Stomach (tissue), 4 donors: ENCODE measurements at regions not wholly inside any gene's neighbourhood (a gene's known extent, or its start where the extent isn't known, plus 50 kb on each side); places are given as distances from the start of the nearest gene placed in this dataset.

ENCODE experiments used
- CTCF ChIP-seq, 7 experiments: fragments of 450-650 bp in 4 of 7; fragments of 200-600 bp in 3 of 7; sonication (generic) in 3 of 7; IDR thresholded peaks; one replicate each; pipeline ENCODE4 v1.5.1; 2016 to 2019; ENCODE audit warnings: antibody characterized with exemption in 7 of 7, control low read depth in 2 of 7, mild to moderate bottlenecking in 1 of 7
- EP300 ChIP-seq: sonication (generic); formaldehyde crosslinking; IDR thresholded peaks from one replicate; pipeline ENCODE4 v1.6.1; 2017; ENCODE audit warnings: antibody characterized with exemption
- POLR2A ChIP-seq, 4 donors: fragments of 450-650 bp; IDR thresholded peaks; one replicate each; pipeline ENCODE4 v1.6.1; 2016; ENCODE audit warnings: antibody characterized with exemption in 4 of 4, control low read depth in 2 of 4, mild to moderate bottlenecking in 1 of 4, moderate library complexity in 1 of 4
- POLR2AphosphoS5 ChIP-seq, 3 donors: sonication (generic); formaldehyde crosslinking; IDR thresholded peaks; one replicate each; pipeline ENCODE4 v1.6.1; 2016; ENCODE audit warnings: antibody characterized with exemption in 3 of 3

GRCh38 chr15:67004142-67004541 lies 61.3 kb upstream of the SMAD3 start:
- TF ChIP-seq CTCF (IDR thresholded peaks at IDR 0.05) (no peak), POLR2A (IDR thresholded peaks at IDR 0.05) (no peak), POLR2AphosphoS5 (IDR thresholded peaks at IDR 0.05) (no peak), EP300 (no peak)
